KOPT-K1 (cell line): ENCODE measurements at regions not wholly inside any gene's neighbourhood (a gene's known extent, or its start where the extent isn't known, plus 50 kb on each side); places are given as distances from the start of the nearest gene placed in this dataset.
"Not testable (repeated sequence)": the region's sequence is repeated elsewhere in the genome, so short reads cannot be mapped to it uniquely, and the experiment has no call there.

Source experiments
- H3K27ac ChIP-seq: fragments of 200-600 bp; sonication (generic); 2 replicates; pipeline ENCODE4 v1.5.1; 2016; ENCODE audit warnings: antibody characterized with exemption, mild to moderate bottlenecking, low read depth, low read length; ENCODE audit not compliant: poor library complexity, severe bottlenecking
- H3K36me3 ChIP-seq: fragments of 200-600 bp; sonication (generic); 2 replicates; pipeline ENCODE4 v1.5.1; 2017; ENCODE audit warnings: antibody characterized with exemption, mild to moderate bottlenecking, low read length, moderate library complexity; ENCODE audit not compliant: insufficient read depth
- H3K9me3 ChIP-seq: fragments of 200-600 bp; sonication (generic); 2 replicates; pipeline ENCODE4 v1.5.1; 2017; ENCODE audit warnings: antibody characterized with exemption, low read length, mild to moderate bottlenecking; ENCODE audit not compliant: insufficient read depth, poor library complexity, severe bottlenecking

DNA sequence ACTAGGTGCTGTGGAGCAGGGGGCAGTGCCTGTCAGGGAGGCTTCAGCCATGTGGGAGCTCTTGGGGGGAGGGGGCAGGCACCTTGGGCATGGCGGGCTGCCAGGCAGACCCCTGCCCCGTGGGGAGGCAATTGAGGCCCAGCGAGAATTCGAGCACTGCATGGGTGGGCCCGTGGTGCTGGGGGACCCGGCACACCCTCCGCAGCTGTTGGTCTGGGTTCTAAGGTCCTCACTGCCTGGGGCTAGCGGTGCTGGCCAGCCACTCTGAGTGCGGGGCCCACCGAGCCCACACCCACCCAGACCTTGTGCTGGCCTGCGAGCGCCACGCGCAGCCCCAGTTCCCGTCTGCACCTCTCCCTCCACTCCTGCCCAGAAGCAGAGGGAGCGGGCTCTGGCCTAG is 835.5 kb upstream of the CNTN5 start:
- H3K9me3 ChIP-seq, result peaks cover 7% of the 10 kb centered on the region
- H3K36me3 ChIP-seq, result no peaks in the 10 kb centered on the region
- no peak overlapping the region for H3K27ac ChIP-seq

DNA sequence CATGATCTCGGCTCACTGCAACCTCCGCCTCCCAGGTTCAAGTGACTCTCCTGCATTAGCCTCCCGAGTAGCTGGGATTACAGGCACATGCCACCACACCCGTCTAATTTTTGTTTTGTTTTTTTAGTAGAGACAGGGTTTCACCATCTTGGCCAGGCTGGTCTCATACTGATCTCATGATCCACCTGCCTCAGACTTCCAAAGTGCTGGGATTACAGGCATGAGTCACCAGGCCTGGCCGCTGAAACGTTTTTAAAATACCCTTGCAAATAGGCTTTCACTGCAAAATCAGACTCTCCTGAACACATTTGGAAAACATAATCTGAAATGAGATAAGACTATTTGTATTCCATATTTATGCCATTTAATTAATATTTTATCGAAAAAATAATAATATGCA is 826.1 kb upstream of the CNTN5 start:
- H3K36me3 ChIP-seq, result no peaks in the 10 kb centered on the region
- no peaks in the 10 kb centered on the region for H3K9me3 ChIP-seq
- no peak overlapping the region for H3K27ac ChIP-seq

DNA sequence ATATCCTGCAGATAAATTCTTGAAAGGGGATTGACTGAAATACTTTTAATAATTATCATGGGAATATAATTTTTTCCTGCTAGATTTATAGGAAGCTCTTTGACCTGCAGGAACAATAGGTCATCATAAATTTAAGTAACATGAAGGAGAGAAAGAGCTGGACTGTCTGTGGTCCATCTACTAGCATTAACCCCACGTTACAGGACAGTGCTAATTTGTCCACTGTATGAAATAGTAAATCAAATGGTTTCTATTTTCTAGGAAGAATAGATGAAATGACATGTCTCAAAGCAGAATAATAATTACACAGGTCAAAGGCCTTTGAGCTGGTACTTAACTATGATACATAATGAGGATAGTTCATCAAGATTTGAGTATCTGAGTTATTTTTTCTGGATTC is 825.4 kb upstream of the CNTN5 start:
- no peaks in the 10 kb centered on the region for H3K9me3 ChIP-seq
- H3K27ac ChIP-seq, result no peak overlapping the region
- H3K36me3 ChIP-seq, result no peaks in the 10 kb centered on the region

DNA sequence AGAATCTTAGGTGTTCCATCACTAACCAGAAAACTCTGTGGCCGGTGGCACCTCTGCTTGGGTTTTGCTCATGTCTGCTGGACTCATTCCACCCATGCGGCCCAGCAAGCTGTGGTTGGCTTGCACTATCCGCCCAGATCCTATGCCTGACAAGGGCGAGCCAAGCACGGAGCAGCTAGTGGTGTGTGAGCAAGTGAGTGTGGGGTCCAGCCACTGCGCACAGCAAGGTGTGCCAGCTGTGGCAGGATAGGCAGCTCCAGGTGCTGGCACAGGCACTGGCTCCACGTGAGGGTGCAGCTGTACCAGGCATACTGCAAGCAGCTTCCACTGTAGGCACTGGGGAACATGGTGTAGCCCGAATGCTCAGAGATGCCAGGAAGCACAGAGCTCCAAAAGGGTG is 813.7 kb upstream of the CNTN5 start:
- no peak overlapping the region for H3K27ac ChIP-seq
- no peaks in the 10 kb centered on the region for H3K9me3 ChIP-seq
- H3K36me3 ChIP-seq, result no peaks in the 10 kb centered on the region

DNA sequence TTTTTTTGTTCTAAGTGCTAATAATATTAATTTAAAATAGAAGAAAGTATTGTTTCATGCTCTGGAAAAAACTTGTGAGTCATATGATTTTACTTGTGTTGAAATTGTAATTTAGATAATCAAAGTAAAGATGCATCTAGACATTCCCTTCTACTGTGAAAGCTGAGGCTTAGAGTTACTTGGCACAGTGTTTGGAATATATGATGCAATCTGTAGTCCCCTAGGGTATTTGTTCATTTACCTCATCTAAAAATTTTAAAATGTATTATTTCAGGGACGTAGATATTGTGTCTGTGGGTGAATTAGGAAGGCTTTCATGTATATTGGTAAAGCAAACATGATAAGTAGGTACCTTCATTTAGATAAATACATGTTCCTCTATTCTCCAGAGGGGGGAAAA is 793.5 kb upstream of the CNTN5 start:
- H3K27ac ChIP-seq, result no peak overlapping the region
- H3K9me3 ChIP-seq, result no peaks in the 10 kb centered on the region
- no peaks in the 10 kb centered on the region for H3K36me3 ChIP-seq

DNA sequence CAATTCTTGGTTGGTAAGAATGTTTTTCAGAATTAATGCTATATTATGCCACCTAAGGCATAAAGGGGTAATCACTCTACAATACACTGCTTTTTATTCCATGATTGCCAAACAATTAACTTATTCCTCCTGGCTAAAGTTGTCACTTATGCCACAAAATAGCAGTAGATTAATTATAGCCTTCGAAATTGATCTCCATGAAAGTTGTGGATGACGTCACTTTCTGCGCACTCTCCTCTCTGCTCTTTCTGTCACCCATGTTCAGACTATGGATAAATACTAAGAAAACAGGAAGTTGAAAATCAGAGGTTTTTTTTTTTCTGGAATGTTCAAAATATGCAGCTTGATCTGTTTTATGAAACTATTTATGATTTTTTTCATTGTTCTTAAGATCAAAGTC is 790.1 kb upstream of the CNTN5 start:
- Histone ChIP-seq H3K27ac (no peak overlapping the region), H3K36me3 (no peaks in the 10 kb centered on the region), H3K9me3 (no peaks in the 10 kb centered on the region)

DNA sequence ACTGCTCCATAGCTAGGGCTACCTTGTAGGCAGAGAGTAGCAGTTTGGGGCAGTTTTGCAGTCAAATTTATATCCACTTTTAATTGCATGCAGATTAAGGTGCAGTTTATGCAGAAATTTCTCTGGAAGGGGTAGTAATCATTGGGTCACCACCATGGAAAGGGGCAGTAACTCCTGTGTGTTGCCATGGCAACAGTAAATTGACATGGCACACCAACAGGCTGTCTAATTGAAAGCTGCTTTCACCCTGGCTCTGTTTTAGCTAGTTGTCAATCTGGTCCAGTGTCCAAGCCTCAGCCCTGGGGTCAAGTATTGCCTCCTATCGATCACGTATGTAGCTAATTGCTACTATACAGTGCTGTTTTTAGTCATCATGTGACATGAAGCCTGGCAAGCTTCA is 786.1 kb upstream of the CNTN5 start:
- Histone ChIP-seq H3K9me3 (no peaks in the 10 kb centered on the region), H3K36me3 (no peaks in the 10 kb centered on the region), H3K27ac (no peak overlapping the region)

DNA sequence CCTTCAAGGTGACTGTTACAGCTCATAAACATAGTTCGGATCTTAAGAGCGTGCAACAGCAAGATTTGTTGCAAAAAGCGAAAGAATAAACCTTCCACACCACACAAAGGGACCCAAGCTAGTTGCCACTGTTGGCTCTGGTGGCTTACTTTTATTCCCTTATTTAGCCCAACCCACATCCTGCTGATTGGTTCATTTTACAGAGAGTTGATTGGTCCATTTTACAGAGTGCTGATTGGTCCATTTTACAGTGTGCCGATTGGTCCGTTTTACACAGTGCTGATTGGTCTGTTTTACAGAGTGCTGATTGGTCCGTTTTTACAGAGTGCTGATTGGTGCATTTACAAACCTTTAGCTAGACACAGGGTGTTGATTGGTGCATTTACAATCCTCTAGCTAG is 776.9 kb upstream of the CNTN5 start:
- Histone ChIP-seq H3K36me3 (no peaks in the 10 kb centered on the region), H3K9me3 (no peaks in the 10 kb centered on the region), H3K27ac (no peak overlapping the region)

DNA sequence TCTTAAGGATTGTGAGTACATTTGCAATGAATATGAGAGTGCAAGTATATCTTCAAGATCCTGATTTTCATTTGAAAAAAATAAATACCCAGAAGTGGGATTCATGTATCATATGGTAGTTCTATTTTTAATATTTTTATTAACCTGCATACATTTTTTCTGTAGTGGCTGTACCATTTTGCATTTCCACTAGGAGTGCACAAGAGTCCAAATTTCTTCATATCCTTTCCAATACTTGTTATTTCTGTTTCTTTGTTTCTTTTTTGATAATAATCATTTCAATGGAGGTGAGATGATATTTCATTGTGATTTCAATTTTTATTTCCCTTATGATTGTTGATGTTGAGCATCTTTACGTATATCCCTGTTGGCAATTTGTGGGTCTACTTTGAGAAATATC is 759.8 kb upstream of the CNTN5 start:
- H3K27ac ChIP-seq, result no peak overlapping the region
- no peaks in the 10 kb centered on the region for H3K9me3 ChIP-seq
- H3K36me3 ChIP-seq, result no peaks in the 10 kb centered on the region

DNA sequence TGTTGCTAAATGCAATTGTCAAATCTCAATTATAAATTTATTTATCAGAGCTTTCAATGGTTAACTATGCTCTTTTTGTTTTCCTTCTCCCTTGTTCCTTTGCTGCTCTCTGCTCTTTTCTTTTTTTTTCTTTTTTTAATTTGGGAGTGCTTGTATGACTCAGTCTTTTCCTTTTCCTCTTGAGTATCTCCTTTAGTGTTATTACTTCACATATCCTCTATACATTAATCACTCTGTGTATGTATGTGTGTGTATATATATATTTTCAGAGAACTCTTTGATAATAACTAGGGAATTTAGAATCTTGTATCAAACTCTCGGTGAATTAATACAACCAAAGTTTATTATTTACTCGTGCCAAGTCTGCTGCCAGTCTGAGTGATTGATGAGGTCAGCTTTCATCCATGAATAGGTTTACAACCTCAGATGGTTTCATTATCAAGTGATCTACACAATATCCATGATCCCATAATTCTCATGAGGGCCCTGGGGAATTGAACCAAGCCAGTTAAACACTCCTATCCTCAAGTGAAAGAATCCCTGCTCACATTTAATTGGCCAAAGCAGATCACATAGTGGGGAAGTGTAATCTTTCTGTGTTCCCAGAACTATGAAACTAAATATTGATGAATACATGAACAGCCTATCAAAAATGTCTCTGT is 743.4 kb upstream of the CNTN5 start:
- H3K27ac ChIP-seq, result no peak overlapping the region
- H3K9me3 ChIP-seq, result no peaks in the 10 kb centered on the region

DNA sequence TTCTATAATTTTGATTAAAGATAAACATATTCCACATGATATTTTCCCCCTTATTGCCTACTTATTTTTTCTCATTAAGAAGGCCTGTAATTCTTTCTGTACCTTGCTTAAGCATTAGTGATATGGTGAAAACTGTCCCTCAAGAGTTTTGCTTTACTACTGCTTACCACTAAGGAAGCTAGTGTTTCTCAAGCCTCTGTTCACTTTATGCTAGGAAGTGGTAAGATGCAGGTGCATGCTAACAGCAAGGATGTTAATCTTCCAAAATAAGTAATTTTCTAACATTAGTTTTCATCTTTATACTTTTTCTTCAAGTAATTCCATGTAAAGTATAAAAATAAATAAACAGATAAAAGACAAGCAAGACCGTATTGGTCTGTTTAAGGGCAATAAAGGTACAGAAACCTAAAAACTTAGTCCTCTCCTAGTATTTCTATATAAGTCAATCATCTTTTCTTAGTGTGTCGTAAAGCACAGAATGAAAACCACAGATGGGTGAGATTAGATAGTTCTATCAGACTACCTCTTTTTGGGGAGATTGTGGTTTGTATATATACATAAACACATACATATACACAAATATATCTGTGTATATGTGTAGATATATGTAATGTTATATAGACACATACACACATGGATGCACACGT is 731.0 kb upstream of the CNTN5 start:
- H3K9me3 ChIP-seq, result no peaks in the 10 kb centered on the region
- H3K36me3 ChIP-seq, result no peaks in the 10 kb centered on the region

More for the DNA sequence above, 743.4 kb upstream of the CNTN5 start:
- no peaks in the 10 kb centered on the region for H3K36me3 ChIP-seq

DNA sequence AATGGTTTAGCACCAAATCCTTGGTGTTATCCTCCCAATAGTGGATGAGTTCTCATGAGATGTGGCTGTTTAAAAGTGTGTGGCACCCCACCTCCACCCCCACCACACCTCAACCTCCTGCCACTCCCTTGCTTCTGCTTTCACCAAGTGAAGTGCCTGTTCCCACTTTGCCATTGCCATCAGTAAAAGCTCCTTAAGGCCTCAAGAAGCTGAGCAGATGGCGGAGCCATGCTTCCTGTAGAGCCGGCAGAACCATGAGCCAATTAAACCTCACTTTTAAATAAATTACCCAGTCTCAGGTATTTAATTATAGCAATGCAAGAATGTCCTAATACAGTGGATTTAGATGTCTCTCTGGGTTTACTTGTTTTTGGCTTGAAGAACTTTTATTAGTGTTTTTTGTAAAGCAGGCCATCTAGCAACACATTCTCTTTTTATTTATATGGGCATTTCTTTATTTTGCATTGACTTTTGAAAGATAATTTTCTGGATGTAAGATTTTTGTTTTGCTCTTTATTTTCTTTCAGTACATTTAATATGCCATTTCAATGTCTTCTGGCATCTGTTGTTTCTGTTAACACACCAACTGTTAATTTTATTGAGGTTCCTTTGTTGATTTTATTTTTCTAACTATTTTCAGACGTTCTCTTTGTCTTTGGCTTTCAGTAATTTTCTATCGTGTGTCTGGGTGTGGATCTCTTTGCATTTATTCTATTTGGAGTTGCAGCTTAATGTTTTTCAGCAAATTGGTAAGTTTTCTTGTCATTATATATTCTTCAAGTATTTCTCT is 724.5 kb upstream of the CNTN5 start:
- H3K27ac ChIP-seq, result peak overlapping the region; percentile 43
- no peaks in the 10 kb centered on the region for H3K36me3 ChIP-seq
- no peaks in the 10 kb centered on the region for H3K9me3 ChIP-seq

More for the DNA sequence above, 731.0 kb upstream of the CNTN5 start:
- H3K27ac ChIP-seq, result no peak overlapping the region

DNA sequence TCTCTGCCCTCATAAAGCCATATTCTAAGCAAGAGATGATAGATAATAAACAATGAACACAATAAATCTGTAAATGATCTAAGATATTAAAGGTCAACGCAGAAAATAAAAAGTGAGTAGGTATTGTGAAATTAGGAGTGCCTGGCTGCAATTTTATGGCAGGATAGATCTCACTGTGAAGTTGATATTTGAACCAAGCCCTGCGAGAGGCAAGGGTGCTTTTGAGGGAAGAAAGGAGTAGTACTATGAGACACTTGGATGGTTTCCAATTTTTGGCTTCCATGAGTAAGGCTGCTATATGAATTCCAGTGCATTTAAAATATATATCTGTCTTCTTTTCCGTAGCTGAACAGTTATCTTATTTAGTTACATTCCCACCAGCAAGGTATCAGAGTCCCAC is 720.0 kb upstream of the CNTN5 start:
- no peak overlapping the region for H3K27ac ChIP-seq
- H3K9me3 ChIP-seq, result no peaks in the 10 kb centered on the region
- no peaks in the 10 kb centered on the region for H3K36me3 ChIP-seq

DNA sequence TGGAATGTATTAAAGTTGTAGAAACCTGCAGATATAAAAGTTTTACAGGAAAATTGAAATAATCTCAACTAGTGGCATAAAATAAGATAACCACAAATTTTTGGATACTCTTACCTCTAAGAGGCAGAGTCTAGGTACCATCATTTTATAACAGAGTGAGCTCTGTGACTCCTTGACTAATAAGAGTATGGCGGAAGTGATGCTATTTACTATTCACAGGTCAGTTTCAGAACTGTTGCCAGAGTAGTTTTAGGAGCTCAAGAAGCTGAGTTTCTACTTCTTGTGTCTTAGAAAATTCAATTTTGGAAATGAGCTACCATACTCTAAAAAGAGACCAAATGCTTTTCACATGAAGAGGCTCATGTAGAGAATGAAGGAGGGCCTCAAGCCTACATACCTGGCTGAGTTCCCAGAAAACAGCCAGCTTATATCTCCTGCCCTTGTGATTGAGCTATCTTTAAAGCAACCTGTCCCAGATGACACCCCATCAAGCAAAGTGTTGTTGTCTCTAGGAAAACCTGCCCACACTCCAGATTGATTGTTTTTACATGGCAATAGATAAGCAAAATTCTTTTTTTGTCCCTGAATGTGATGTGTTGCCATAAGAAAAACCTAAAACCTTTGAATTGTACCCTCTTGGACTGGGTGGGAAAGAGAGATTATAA is 712.8 kb upstream of the CNTN5 start:
- Histone ChIP-seq H3K36me3 (no peaks in the 10 kb centered on the region), H3K9me3 (no peaks in the 10 kb centered on the region)

DNA sequence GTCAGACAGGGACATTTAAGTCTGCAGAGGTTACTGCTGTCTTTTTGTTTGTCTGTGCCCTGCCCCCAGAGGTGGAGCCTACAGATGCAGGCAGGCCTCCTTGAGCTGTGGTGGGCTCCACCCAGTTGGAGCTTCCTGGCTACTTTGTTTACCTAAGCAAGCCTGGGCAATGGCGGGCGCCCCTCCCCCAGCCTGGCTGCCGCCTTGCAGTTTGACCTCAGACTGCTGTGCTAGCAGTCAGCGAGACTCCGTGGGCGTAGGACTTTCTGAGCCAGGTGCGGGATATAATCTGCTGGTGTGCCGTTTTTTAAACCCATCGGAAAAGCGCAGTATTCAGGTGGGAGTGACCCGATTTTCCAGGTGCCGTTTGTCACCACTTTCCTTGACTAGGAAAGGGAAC is 690.4 kb upstream of the CNTN5 start:
- H3K36me3 ChIP-seq, H3K9me3 ChIP-seq: not testable (repeated sequence)

More for the DNA sequence above, 712.8 kb upstream of the CNTN5 start:
- no peak overlapping the region for H3K27ac ChIP-seq

More for the DNA sequence above, 690.4 kb upstream of the CNTN5 start:
- H3K27ac ChIP-seq, result not testable (repeated sequence)
